GM19397 (cell line): ENCODE measurements at regions not wholly inside any gene's neighbourhood (a gene's known extent, or its start where the extent isn't known, plus 50 kb on each side); places are given as distances from the start of the nearest gene placed in this dataset.

Experiments used
- ATAC-seq: cut with Tn5 transposase; IDR thresholded peaks from one replicate; pipeline ENCODE4 v1.9.1; 2021; ENCODE audit warnings: mild to moderate bottlenecking, moderate library complexity; ENCODE audit not compliant: unreplicated experiment

- no peak for ATAC-seq
These were observed 433.0 kb downstream of the ZEB2 start for GRCh38 chr2:144086965-144087364.

GRCh38 chr2:144085016-144085415 is 434.9 kb downstream of the ZEB2 start:
- no peak for ATAC-seq

GRCh38 chr2:144084114-144084661 is 435.7 kb downstream of the ZEB2 start:
- ATAC-seq, result no peak

GRCh38 chr2:144083211-144083610 is 436.7 kb downstream of the ZEB2 start:
- ATAC-seq, result no peak

GRCh38 chr2:144082777-144083176 is 437.1 kb downstream of the ZEB2 start:
- no peak for ATAC-seq

- ATAC-seq, result no peak
These were observed 437.6 kb downstream of the ZEB2 start for GRCh38 chr2:144082327-144082726.

- no peak for ATAC-seq
These were observed 438.6 kb downstream of the ZEB2 start for GRCh38 chr2:144081272-144081671.

- ATAC-seq, result no peak
These were observed 440.1 kb downstream of the ZEB2 start for GRCh38 chr2:144079803-144080202.

GRCh38 chr2:144078802-144079724 is 440.9 kb downstream of the ZEB2 start:
- ATAC-seq, result no peak

- ATAC-seq, result no peak
These were observed 441.8 kb downstream of the ZEB2 start for GRCh38 chr2:144078106-144078505.

GRCh38 chr2:144074450-144074849 is 445.5 kb downstream of the ZEB2 start:
- no peak for ATAC-seq

- no peak for ATAC-seq
These were observed 448.5 kb downstream of the ZEB2 start for GRCh38 chr2:144071461-144071860.

GRCh38 chr2:144067506-144067905 is 452.4 kb downstream of the ZEB2 start:
- no peak for ATAC-seq

- no peak for ATAC-seq
These were observed 456.3 kb downstream of the ZEB2 start for GRCh38 chr2:144063602-144064001.

GRCh38 chr2:144054911-144055310 is 465.0 kb downstream of the ZEB2 start:
- ATAC-seq, result no peak

GRCh38 chr2:144052083-144052482 is 467.8 kb downstream of the ZEB2 start:
- ATAC-seq, result no peak

- no peak for ATAC-seq
These were observed 470.8 kb downstream of the ZEB2 start for GRCh38 chr2:144049137-144049536.

GRCh38 chr2:144048631-144049060 is 471.3 kb downstream of the ZEB2 start:
- no peak for ATAC-seq

- no peak for ATAC-seq
These were observed 477.2 kb downstream of the ZEB2 start for GRCh38 chr2:144042751-144043150.

GRCh38 chr2:144041612-144042011 is 478.3 kb downstream of the ZEB2 start:
- ATAC-seq, result no peak

GRCh38 chr2:144040834-144041233 is 479.1 kb downstream of the ZEB2 start:
- no peak for ATAC-seq

GRCh38 chr2:144032566-144032965 is 487.4 kb downstream of the ZEB2 start:
- no peak for ATAC-seq
